ENCODE measurements at regions not wholly inside any gene's neighbourhood (a gene's known extent, or its start where the extent isn't known, plus 50 kb on each side); places are given as distances from the start of the nearest gene placed in this dataset.
"Not testable (repeated sequence)": the region's sequence is repeated elsewhere in the genome, so short reads cannot be mapped to it uniquely, and the experiment has no call there.

DNA sequence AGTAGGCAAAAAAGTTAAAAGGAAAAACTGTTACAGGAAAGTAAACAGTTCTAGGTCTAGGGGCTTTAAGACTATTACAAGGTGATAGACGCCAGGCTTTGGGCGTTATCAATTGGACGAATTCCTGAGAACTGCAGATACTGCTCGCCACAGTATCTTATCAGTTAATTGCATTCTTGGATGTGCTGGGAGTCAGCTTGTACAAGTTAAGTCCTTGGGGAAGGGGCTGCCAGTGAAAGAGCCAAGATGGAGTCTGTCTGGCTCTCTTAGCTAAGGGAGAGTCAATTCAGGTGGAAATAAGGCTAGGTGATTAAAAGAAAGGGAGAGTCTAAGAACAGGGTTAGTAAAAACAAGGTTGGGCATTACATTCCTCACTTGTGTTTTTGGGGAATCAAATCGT, 90.3 kb upstream of the FAM90A1 start:
- TF ChIP-seq, protein P1, sequence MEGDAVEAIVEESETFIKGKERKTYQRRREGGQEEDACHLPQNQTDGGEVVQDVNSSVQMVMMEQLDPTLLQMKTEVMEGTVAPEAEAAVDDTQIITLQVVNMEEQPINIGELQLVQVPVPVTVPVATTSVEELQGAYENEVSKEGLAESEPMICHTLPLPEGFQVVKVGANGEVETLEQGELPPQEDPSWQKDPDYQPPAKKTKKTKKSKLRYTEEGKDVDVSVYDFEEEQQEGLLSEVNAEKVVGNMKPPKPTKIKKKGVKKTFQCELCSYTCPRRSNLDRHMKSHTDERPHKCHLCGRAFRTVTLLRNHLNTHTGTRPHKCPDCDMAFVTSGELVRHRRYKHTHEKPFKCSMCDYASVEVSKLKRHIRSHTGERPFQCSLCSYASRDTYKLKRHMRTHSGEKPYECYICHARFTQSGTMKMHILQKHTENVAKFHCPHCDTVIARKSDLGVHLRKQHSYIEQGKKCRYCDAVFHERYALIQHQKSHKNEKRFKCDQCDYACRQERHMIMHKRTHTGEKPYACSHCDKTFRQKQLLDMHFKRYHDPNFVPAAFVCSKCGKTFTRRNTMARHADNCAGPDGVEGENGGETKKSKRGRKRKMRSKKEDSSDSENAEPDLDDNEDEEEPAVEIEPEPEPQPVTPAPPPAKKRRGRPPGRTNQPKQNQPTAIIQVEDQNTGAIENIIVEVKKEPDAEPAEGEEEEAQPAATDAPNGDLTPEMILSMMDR (IDR thresholded peaks at IDR 0.05; ENCODE audit: low read depth, low read length): not testable (repeated sequence)
- not testable (repeated sequence) for TF ChIP-seq EZH2phosphoT487 (IDR thresholded peaks at IDR 0.05; ENCODE audit: low read depth)
